Gastrocnemius medialis (tissue), 4 donors: ENCODE measurements at regions not wholly inside any gene's neighbourhood (a gene's known extent, or its start where the extent isn't known, plus 50 kb on each side); places are given as distances from the start of the nearest gene placed in this dataset.

Source experiments
- POLR2A ChIP-seq, 2 donors: fragments of 450-650 bp; IDR thresholded peaks; one replicate each; pipeline ENCODE4 v1.6.1; 2017; ENCODE audit warnings: antibody characterized with exemption in 2 of 2, mild to moderate bottlenecking in 2 of 2, moderate library complexity in 2 of 2
- TF ChIP-seq, protein P1 (sequence below), 5 experiments: fragments of 450-650 bp in 3 of 5; fragments of 200-600 bp in 2 of 5; sonication (generic) in 2 of 5; IDR thresholded peaks in 4 of 5; conservative IDR thresholded peaks in 1 of 5; 1 replicate in 4 of 5; 2 replicates in 1 of 5; pipeline ENCODE4 v1.5.1; 2016 to 2019; ENCODE audit warnings: antibody characterized with exemption in 5 of 5, mild to moderate bottlenecking in 3 of 5, moderate library complexity in 3 of 5

- TF ChIP-seq, protein P1, sequence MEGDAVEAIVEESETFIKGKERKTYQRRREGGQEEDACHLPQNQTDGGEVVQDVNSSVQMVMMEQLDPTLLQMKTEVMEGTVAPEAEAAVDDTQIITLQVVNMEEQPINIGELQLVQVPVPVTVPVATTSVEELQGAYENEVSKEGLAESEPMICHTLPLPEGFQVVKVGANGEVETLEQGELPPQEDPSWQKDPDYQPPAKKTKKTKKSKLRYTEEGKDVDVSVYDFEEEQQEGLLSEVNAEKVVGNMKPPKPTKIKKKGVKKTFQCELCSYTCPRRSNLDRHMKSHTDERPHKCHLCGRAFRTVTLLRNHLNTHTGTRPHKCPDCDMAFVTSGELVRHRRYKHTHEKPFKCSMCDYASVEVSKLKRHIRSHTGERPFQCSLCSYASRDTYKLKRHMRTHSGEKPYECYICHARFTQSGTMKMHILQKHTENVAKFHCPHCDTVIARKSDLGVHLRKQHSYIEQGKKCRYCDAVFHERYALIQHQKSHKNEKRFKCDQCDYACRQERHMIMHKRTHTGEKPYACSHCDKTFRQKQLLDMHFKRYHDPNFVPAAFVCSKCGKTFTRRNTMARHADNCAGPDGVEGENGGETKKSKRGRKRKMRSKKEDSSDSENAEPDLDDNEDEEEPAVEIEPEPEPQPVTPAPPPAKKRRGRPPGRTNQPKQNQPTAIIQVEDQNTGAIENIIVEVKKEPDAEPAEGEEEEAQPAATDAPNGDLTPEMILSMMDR (IDR thresholded peaks at IDR 0.05 in 4 of 5, conservative IDR thresholded peaks at IDR 0.05 in 1 of 5): no peak
- TF ChIP-seq POLR2A (IDR thresholded peaks at IDR 0.05): no peak
Measured at GRCh38 chr4:124936427-124936826, 223.9 kb upstream of the ANKRD50 start.
